HG02571 (cell line): ENCODE measurements at regions not wholly inside any gene's neighbourhood (a gene's known extent, or its start where the extent isn't known, plus 50 kb on each side); places are given as distances from the start of the nearest gene placed in this dataset.

ENCODE experiments used
- ATAC-seq: cut with Tn5 transposase; IDR thresholded peaks from one replicate; pipeline ENCODE4 v1.9.1; 2021; ENCODE audit warnings: mild to moderate bottlenecking, moderate library complexity; ENCODE audit not compliant: unreplicated experiment

DNA sequence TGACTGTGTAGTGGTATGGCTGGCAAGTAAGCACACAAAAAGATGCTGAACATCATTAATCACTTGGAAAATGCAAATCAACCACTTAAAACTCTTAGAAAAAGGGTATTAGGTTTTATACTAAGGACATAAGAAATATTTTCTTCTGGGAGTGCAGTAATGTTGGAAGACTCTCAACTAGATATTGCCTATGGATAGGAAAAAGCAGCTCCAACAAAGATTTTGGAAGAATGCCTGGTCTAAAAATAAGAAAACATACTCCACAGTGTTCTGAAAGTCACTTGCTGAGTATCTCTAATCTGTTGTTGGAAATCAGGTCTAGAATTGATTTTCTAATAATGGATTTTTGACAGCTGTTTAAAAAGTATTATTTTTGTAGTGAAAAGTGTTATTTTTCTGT, 50.8 kb upstream of the PHYHIPL start:
- ATAC-seq, result no peak

DNA sequence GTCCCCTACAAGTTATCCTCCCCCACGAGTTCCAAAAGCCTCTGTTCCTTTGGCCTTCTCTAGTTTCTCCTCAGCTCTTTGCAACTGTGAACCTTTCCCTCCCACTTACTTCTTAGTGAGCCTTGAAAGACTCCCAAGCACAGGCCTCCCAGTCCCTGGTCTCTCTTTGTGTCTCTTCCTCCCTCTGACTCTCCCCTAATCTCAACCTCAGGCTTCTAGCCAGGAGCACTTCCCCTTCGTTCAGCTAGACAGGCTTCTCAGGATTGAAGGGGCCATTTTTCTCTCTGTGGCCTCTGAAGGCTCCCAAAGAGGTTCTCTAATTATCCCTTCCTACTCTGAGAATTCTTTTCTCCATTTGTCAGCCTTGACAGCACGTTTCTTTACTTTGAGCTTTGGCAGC, 50.2 kb upstream of the PHYHIPL start:
- ATAC-seq, result no peak
